Ramos (cell line): ENCODE measurements at regions not wholly inside any gene's neighbourhood (a gene's known extent, or its start where the extent isn't known, plus 50 kb on each side); places are given as distances from the start of the nearest gene placed in this dataset.
"Not testable (repeated sequence)": the region's sequence is repeated elsewhere in the genome, so short reads cannot be mapped to it uniquely, and the experiment has no call there.

Experiments used
- in situ Hi-C: fragments of 300-500 bp; cut with MboI; formaldehyde crosslinking; loops from one replicate; pipeline ENCODE4 v1.14.3; 2022; ENCODE audit warnings: low sequenced_read_pairs; ENCODE audit not compliant: unreplicated experiment

- in situ Hi-C loops = no loop called here
Measured at GRCh38 chr5:163682234-163682633, 176.8 kb downstream of the MAT2B start.

GRCh38 chr5:163687414-163687813 lies 182.0 kb downstream of the MAT2B start:
- in situ Hi-C loops = no loop called here

DNA sequence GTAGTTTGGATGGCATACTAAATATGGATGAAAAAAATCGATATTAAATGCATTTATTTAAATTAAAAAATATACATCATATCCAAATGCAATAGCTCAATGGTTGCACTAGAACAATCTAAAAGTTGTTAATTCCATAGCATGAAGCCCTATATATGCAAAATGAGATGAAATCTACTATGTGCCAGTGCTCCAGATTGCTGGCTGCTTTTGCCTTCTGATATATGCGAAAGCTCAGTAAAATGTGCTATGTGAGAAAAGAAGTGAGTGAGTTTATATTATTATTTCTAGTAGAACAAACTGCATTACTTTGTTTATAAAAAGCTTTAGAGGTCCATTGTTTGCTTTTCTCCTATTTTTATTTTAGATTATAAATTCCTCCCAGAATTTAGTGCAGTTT lies 186.7 kb downstream of the MAT2B start:
- in situ Hi-C loops = no loop called here

- in situ Hi-C loops = no loop called here
Measured at GRCh38 chr5:163695830-163696578, 190.6 kb downstream of the MAT2B start.

DNA sequence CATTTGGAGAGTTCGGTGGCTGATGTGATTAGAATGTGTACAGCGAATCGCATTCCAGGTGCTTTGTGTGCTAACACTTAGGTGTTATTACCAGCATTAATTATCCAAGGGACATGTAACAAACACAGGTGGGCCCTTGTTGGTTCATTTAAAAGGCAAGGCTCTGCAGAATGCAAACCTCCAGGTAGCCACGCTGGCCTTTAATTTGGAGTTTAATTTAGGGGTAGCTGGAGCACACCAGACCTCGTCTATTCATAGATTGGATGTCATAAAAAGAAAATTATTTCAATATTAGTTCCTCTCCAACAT lies 191.1 kb downstream of the MAT2B start:
- in situ Hi-C loops = no loop called here

DNA sequence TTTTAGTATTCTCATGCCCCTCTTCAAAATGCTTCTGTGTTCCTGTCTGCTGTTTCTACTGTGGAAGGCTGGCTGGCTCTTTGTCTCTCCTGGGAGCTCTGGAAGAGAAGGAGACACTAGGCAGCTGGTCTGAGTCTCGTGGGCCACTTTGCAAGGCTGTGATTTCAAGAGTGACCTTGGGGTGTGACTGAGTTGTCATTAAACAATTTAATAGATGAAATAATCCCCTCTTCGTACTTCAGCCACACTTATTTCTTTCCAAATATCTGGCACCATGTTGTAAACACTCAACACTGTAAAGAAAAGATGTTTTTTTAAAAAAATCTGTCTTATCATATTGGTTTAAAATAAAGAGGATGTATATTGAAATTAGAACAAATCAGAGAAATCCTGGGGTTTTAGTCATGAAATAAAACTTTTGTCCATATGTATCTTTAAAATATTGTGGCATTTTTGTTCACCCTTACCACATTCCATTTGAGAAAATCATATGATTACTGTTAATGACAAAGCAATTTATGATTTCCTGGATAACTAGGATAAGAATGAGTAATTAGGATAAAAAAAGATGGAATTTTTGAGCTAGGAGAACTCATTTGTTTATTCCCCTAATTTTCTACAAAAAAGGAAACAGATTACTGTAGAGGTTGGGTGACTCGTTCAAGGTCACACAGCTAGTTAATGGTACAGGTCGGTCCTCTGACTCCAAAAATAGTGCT lies 200.8 kb downstream of the MAT2B start:
- in situ Hi-C loops = no loop called here

GRCh38 chr5:163712011-163712410 lies 206.6 kb downstream of the MAT2B start:
- in situ Hi-C loops = no loop called here

DNA sequence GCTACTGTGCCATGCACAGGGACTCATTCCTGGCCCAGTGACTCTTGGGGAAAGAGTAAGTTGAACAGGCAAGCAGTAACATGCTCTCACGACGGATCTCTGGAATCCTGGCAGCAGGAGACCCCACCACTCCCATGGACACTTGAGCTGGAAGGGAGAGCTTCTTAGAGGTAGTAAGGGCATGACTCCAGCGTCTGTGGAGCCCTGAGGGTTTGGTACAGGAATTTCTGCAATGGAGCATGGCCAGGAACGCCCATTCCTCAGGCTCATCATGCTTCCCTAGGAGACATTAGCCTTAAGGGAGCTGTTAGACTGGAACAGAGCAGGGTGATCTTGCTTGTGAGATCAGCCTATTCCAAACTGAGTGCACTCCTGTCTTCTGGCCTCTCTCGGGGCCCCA lies 212.9 kb downstream of the MAT2B start:
- in situ Hi-C loops = no loop called here

DNA sequence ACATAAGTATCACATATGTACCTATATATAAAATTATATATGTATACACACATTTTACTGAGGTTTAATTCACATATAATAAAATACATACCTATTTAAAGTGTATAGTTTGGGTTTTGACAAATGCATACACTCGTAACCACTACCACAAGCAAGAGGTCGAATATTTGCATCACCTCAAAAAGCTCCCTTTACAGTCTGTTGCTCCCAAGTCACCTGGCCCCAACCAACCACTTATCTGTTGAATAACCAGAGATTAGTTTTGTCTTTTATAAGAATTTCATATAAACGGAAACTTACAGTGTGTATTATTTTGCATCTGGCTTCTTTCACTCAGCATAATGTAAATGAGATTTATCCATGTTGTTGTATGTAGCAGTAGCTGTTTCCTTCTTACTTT lies 218.9 kb downstream of the MAT2B start:
- in situ Hi-C loops = no loop called here

GRCh38 chr5:163727028-163727427 lies 221.6 kb downstream of the MAT2B start:
- in situ Hi-C loops = no loop called here

GRCh38 chr5:163730206-163730756 lies 224.9 kb downstream of the MAT2B start:
- in situ Hi-C loops = no loop called here

- in situ Hi-C loops = no loop called here
Measured at GRCh38 chr5:163731256-163731655, 225.8 kb downstream of the MAT2B start.

DNA sequence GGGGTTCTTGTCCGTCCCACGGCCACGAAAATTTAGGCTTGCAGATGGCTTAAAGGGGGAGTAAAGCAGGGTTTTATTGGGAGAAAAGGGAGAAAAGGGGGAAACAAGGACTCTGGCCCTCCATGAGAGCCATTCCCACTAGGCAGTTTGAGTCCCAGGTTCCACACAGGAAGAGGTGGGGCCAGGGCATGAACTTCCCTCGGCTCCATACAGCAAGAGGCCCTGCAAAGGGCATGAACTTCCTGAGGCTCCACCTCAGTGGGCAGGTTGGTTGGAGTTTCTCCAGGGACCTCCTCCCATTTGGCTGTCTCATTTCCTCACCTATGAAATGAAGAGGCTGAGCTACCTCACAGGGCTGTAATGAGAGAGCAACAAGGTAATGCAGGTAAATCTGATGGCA lies 229.7 kb downstream of the MAT2B start:
- in situ Hi-C loops = no loop called here

DNA sequence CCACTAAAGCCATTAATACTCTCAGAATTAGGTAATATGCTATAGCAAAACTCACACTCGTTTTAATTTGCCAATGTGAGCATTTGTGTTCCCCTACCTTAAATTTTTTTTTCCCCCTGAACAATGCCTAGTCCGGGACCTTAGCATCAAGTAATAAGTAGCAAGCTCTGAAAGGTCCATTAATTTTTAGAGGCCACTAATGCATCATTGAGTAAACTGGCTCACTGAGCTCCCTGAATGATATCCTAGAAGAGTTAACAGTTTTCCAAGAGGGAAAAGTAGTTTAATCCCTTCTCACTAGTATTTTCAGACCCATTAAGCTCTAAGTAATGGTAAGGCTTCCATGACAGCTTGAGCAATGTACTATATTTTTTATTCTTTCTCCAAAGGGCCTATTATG lies 242.2 kb downstream of the MAT2B start:
- in situ Hi-C loops = no loop called here

GRCh38 chr5:163748934-163749333 lies 243.5 kb downstream of the MAT2B start:
- in situ Hi-C loops = no loop called here

DNA sequence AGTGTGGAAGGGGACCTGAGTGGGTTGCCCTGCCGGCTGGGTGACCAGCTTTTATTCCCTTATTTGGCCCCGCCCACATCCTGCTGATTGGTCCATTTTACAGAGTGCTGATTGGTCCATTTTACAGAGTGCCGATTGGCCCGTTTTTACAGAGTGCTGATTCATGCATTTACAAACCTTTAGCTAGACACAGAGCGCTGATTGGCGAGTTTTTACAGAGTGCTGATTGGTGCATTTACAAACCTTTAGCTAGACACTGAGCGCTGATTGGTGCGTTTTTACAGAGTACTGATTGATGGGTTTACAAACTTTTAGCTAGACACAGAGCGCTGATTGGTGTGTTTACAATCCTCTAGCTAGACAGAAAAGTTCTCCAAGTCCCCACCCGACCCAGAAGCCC lies 245.0 kb downstream of the MAT2B start:
- in situ Hi-C loops = not testable (repeated sequence)

DNA sequence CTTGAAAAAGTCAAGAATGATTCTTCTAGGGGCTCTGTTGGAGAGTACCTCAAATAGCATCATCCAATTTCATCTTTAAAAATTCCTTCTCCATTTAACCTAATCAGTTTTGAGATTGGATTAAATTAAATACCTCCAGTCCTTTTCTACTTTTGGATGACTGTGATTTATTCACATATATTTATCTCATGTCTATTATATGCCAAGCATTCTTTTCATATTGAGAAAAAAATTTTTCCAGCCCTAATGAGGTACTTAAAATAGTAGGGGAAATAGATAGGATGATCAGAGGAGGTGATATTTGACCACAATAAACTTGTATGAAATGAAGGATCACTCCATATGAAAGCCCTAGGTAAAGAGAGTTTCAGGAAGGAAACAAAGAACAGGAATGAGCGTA lies 250.1 kb downstream of the MAT2B start:
- in situ Hi-C loops = no loop called here

DNA sequence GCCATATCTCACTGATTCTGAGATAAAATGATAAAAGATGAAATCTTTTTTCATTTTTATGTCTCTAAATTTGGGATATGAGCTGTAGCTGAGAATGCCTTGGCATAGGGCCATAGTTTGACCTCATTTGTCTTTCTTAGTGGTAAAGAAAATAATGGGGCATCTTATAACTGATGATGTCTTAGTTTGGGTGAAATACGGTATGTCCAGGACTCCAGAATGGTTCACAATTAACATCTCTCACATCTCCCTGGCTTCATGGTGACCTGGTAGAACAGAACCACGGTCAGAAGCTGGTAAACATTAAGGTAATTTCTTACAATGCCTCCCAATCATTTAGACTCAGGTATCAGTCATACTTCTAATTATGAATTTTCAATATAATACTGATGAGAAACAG lies 250.8 kb downstream of the MAT2B start:
- in situ Hi-C loops = no loop called here

DNA sequence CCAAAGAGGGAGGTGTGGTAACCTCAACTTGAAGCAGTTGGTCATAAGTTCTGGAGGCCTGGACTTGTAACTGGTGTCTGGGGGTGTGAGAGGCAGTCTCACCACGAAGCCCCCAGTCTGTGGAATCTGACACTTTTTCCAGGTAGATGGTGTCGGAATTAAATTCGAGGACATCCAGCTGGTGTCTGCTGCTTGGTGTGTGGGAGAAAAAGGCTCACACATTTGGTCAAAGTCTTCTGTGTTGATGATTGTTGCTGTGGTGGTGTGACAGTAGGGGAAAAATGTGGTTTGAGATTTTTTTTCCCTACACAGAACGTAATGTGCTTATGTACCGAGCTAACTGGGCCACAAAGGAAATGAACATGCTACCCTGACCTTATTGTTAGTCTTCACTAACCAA lies 251.9 kb downstream of the MAT2B start:
- in situ Hi-C loops = no loop called here

- in situ Hi-C loops = no loop called here
Measured at GRCh38 chr5:163758283-163758711, 252.9 kb downstream of the MAT2B start.

DNA sequence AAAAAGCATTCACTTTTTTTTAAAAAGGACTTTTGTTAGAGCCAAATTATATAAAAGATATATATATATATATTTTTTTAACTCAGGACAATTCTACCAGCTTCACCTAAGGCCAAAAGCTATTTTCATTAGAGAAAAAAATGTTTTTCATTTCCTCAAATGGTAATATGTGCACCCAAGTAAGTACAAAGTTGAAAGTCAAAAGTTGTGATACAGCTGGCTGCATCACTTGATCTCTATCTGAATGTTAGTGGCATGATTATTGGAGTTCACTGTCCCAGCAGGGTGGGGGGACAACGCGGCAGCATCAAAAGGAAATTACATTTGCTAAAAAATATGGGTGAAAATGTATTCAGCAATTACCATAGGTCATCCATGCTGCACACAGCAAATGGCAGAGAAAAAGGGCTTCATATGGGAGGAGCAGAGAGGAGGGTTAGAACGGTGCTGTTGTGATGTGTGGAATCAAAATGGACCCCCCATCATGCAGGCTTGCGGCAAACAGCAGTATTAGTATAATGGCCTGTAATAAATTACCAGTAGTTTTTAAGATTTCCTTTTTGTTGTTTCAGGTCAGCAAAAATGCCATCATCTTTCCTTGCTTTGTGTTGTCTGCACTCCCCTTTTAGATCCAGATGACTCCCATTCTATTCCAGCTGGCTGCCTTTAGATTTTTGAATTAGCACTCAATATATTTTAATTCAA lies 253.7 kb downstream of the MAT2B start:
- in situ Hi-C loops = no loop called here
